ENCODE measurements at regions not wholly inside any gene's neighbourhood (a gene's known extent, or its start where the extent isn't known, plus 50 kb on each side); places are given as distances from the start of the nearest gene placed in this dataset.

GRCh38 chr9:1745980-1746379, 269.2 kb upstream of the SMARCA2 start:
- no peak for DNase-seq (ENCODE audit: low read depth)

- no peak for DNase-seq (ENCODE audit: low read depth)
Observed at GRCh38 chr9:1747417-1747967, 267.7 kb upstream of the SMARCA2 start.

GRCh38 chr9:1748407-1748806, 266.7 kb upstream of the SMARCA2 start:
- no peak for DNase-seq (ENCODE audit: low read depth)

- DNase-seq (ENCODE audit: low read depth) = no peak
Observed at GRCh38 chr9:1757186-1757585, 258.0 kb upstream of the SMARCA2 start.

- DNase-seq (ENCODE audit: low read depth) = no peak
Observed at GRCh38 chr9:1759009-1759408, 256.1 kb upstream of the SMARCA2 start.

GRCh38 chr9:1759771-1760300, 255.3 kb upstream of the SMARCA2 start:
- DNase-seq (ENCODE audit: low read depth) = no peak

- no peak for DNase-seq (ENCODE audit: low read depth)
Observed at GRCh38 chr9:1761807-1762206, 253.3 kb upstream of the SMARCA2 start.

GRCh38 chr9:1766042-1766441, 249.1 kb upstream of the SMARCA2 start:
- no peak for DNase-seq (ENCODE audit: low read depth)

- no peak for DNase-seq (ENCODE audit: low read depth)
Observed at GRCh38 chr9:1768561-1768960, 246.6 kb upstream of the SMARCA2 start.

GRCh38 chr9:1771094-1771789, 243.9 kb upstream of the SMARCA2 start:
- DNase-seq (ENCODE audit: low read depth) = no peak

GRCh38 chr9:1775230-1775629, 239.9 kb upstream of the SMARCA2 start:
- DNase-seq (ENCODE audit: low read depth) = no peak

GRCh38 chr9:1776668-1777067, 238.5 kb upstream of the SMARCA2 start:
- no peak for DNase-seq (ENCODE audit: low read depth)

GRCh38 chr9:1791191-1791590, 224.0 kb upstream of the SMARCA2 start:
- no peak for DNase-seq (ENCODE audit: low read depth)

GRCh38 chr9:1794547-1795270, 220.4 kb upstream of the SMARCA2 start:
- DNase-seq (ENCODE audit: low read depth) = no peak

- peak; percentile 1 for DNase-seq (ENCODE audit: low read depth)
Observed at GRCh38 chr9:1804128-1804865, 210.8 kb upstream of the SMARCA2 start.

- no peak for DNase-seq (ENCODE audit: low read depth)
Observed at GRCh38 chr9:1829719-1830118, 185.4 kb upstream of the SMARCA2 start.

GRCh38 chr9:1832960-1833359, 182.2 kb upstream of the SMARCA2 start:
- DNase-seq (ENCODE audit: low read depth) = no peak

- DNase-seq (ENCODE audit: low read depth) = peak; percentile 8
Observed at GRCh38 chr9:1837453-1838084, 177.6 kb upstream of the SMARCA2 start.

- DNase-seq (ENCODE audit: low read depth) = no peak
Observed at GRCh38 chr9:1839909-1840308, 175.2 kb upstream of the SMARCA2 start.

GRCh38 chr9:1845425-1845824, 169.7 kb upstream of the SMARCA2 start:
- DNase-seq (ENCODE audit: low read depth) = no peak

- no peak for DNase-seq (ENCODE audit: low read depth)
Observed at GRCh38 chr9:1855726-1856125, 159.4 kb upstream of the SMARCA2 start.
